ENCODE measurements at regions not wholly inside any gene's neighbourhood (a gene's known extent, or its start where the extent isn't known, plus 50 kb on each side); places are given as distances from the start of the nearest gene placed in this dataset.

GRCh38 chr13:73220966-73221720 is 162.3 kb downstream of the KLF5 start:
- Histone ChIP-seq H3K27me3 (no peaks in the 10 kb centered on the region), H3K4me3 (no peak overlapping the region), H3K27ac (no peak overlapping the region), H3K9me3 (no peaks in the 10 kb centered on the region), H3K4me1 (peaks cover 0 to 5% of the 10 kb centered on the region in 2 donors), H3K36me3 (no peaks in the 10 kb centered on the region)
- no peak for TF ChIP-seq CTCF (IDR thresholded peaks at IDR 0.05)
- intact Hi-C loops (cut with DNase I), result no loop called here
- no peak for DNase-seq (ENCODE audit: low spot score in 2 of 2)

- Histone ChIP-seq H3K4me1 (peaks cover 0 to 10% of the 10 kb centered on the region in 2 donors), H3K4me3 (no peak overlapping the region), H3K9me3 (no peaks in the 10 kb centered on the region), H3K27ac (no peak overlapping the region), H3K27me3 (no peaks in the 10 kb centered on the region), H3K36me3 (no peaks in the 10 kb centered on the region)
- no peak for DNase-seq (ENCODE audit: low spot score in 2 of 2)
- no peak for TF ChIP-seq CTCF (IDR thresholded peaks at IDR 0.05)
- intact Hi-C loops (cut with DNase I), result loop anchor here (5.0 to 10.0 kb wide), 2 partner anchors 117 to 161 kb away; partner anchors contain the start of gene KLF5
Measured at GRCh38 chr13:73218181-73218580, 159.4 kb downstream of the KLF5 start.

- Histone ChIP-seq H3K27ac (peak overlapping the region in 1 of 2 donors; percentile 13), H3K36me3 (no peaks in the 10 kb centered on the region), H3K4me3 (no peak overlapping the region), H3K4me1 (peaks cover 0 to 10% of the 10 kb centered on the region in 2 donors), H3K9me3 (no peaks in the 10 kb centered on the region), H3K27me3 (no peaks in the 10 kb centered on the region)
- no peak for DNase-seq (ENCODE audit: low spot score in 2 of 2)
- no peak for TF ChIP-seq CTCF (IDR thresholded peaks at IDR 0.05)
- intact Hi-C loops (cut with DNase I), result loop anchor here (5.0 to 10.0 kb wide), 2 partner anchors 118 to 159 kb away; partner anchors contain the start of gene KLF5
Measured at GRCh38 chr13:73216381-73216831, 157.6 kb downstream of the KLF5 start.

GRCh38 chr13:73215823-73216222 is 157.0 kb downstream of the KLF5 start:
- DNase-seq (ENCODE audit: low spot score in 2 of 2), result no peak
- Histone ChIP-seq H3K4me1 (peaks cover 0 to 10% of the 10 kb centered on the region in 2 donors), H3K9me3 (no peaks in the 10 kb centered on the region), H3K27ac (no peak overlapping the region), H3K27me3 (no peaks in the 10 kb centered on the region), H3K4me3 (no peak overlapping the region), H3K36me3 (no peaks in the 10 kb centered on the region)
- intact Hi-C loops (cut with DNase I), result loop anchor here (5.0 to 10.0 kb wide), 2 partner anchors 119 to 159 kb away; partner anchors contain the start of gene KLF5
- TF ChIP-seq CTCF (IDR thresholded peaks at IDR 0.05), result no peak

- no peak for DNase-seq (ENCODE audit: low spot score in 2 of 2)
- intact Hi-C loops (cut with DNase I), result loop anchor here (10.0 kb wide), 1 partner anchor 122 kb away; no protein-coding TSS in a partner anchor
- no peak for TF ChIP-seq CTCF (IDR thresholded peaks at IDR 0.05)
- H3K36me3 ChIP-seq, result no peaks in the 10 kb centered on the region
- H3K27ac ChIP-seq, result no peak overlapping the region
- H3K9me3 ChIP-seq, result no peaks in the 10 kb centered on the region
- H3K4me1 ChIP-seq, result peaks cover 0 to 10% of the 10 kb centered on the region in 2 donors
- no peaks in the 10 kb centered on the region for H3K27me3 ChIP-seq
- no peak overlapping the region for H3K4me3 ChIP-seq
Measured at GRCh38 chr13:73212482-73212881, 153.7 kb downstream of the KLF5 start.
